Islet of Langerhans (tissue), 1 donor: ENCODE measurements at regions not wholly inside any gene's neighbourhood (a gene's known extent, or its start where the extent isn't known, plus 50 kb on each side); places are given as distances from the start of the nearest gene placed in this dataset.

Experiments
- FAIRE-seq: peaks from one replicate; lab custom pipeline; 2011; peaks lifted over from hg19 to GRCh38; lab: Jason Lieb, UNC

DNA sequence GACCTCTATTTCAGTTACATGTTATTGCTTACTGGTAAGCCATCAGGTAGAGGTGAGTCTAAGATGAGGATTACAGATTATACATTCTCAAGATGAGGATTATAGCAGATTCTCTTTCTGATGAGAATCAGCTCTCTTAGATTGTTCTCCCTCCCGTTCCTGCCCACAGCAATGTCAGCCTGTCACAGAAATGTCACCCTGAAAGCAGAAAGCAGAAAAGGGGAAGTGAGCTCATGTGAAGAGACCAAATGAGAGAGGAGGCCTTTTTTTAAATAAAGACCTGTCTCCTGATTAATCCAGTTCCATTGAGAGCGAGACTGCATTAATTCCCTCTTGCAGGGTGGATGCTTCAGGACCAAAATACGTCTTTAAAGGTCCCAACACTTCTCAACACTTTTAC, 445.6 kb downstream of the KCTD12 start:
- FAIRE-seq, result no peak

GRCh38 chr13:76439546-76439945, 446.7 kb downstream of the KCTD12 start:
- FAIRE-seq, result no peak

DNA sequence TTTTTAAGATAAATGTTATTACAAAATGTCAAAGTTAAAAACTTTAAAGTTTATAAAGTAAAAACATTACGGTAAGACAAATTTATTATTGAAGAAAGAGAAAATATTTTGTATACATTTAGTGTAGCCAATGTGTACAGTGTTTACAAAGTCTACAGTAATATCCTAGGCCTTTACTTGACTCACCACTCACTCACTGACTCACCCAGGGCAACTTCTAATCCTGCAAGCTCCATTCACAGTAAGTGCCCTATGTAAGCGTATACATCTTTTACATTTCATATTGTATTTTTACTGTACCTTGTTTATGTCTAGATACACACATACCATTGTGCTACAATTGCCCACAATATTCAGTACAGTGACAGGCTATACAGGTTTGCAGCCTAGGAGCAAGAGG, 448.2 kb downstream of the KCTD12 start:
- FAIRE-seq, result no peak

DNA sequence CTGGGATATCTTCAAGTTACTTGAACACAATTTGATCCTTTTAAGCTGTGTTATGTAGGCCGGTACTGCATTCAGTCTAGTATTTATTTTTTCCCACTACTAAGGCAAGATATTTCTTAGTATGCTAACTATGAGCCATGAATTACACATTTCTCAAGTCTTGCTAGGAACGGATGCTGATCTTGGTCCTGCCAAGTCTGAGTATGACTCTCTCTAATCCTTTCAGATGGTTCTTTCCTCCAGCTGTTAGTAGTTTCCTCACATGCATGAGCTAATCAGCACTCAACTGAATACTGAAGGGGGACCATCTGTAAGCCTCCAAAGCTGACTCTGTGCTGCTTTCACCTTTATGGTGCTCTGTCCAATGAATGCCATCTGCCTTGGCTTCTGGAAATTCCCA, 460.3 kb downstream of the KCTD12 start:
- FAIRE-seq, result no peak

- FAIRE-seq, result no peak
Observed at GRCh38 chr13:76421011-76421410, 465.2 kb downstream of the KCTD12 start.

- FAIRE-seq, result no peak
Observed at GRCh38 chr13:76418404-76418803, 467.8 kb downstream of the KCTD12 start.

DNA sequence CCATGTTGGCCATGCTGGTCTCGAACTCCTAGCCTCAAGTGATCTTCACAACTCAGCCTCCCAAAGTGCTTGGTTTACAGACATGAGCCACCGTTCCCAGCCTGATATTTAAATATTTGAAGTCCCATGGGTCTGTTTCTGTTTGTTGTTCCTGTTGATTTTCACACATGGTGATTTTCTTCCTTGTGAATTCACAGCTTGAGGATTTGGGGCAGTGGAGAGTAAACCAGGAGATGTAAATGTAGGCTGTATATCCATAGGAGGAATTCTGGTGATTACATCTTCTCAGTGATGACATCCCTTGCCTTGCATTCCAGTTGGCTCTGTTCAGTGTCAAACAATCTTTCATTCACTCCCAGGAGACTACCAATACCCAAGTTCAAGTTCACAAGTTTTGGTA, 471.9 kb downstream of the KCTD12 start:
- no peak for FAIRE-seq

DNA sequence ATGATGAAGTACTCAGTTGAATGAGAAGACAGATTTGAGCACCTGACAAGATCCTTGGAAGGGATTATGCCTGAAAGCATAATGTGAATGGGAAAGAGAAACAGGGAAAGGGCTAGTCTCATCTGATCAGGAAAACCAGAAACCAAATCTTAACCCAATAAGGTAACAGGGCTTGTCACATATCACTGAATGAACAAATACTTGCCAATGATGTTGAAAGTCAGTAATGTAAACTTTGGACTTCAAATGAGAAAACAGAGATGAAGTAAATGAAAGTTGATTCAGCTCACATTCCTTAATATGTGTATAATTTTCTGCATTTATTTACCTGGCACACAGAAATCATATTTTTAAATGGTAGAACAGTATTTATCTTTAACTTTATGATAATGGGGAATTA, 480.0 kb downstream of the KCTD12 start:
- FAIRE-seq, result no peak

GRCh38 chr13:76398425-76398824, 487.8 kb downstream of the KCTD12 start:
- FAIRE-seq, result no peak

GRCh38 chr13:76397413-76397812, 488.8 kb downstream of the KCTD12 start:
- FAIRE-seq, result no peak

DNA sequence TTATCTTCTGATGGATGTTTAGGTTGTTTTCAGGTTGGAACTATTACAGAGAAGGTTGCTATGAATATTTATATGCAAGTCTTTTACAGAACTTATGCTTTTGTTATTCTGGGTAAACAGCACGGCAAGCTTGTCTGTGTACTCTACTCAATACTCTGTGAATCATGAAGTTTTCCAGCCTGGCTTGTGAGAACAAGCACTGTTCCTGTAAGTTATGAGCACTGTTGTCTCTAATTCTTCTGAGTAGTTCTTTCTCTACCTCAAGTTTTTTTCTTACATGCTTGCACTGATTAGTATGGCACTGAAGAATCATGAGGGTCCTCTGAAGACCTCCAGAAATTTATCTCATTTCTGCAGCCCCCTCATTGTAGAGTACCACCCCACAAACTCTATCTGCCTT, 496.9 kb downstream of the KCTD12 start:
- FAIRE-seq, result no peak

GRCh38 chr13:76387566-76387965, 498.6 kb downstream of the KCTD12 start:
- no peak for FAIRE-seq

- FAIRE-seq, result no peak
Observed at GRCh38 chr13:76386321-76386720, 499.9 kb downstream of the KCTD12 start.

DNA sequence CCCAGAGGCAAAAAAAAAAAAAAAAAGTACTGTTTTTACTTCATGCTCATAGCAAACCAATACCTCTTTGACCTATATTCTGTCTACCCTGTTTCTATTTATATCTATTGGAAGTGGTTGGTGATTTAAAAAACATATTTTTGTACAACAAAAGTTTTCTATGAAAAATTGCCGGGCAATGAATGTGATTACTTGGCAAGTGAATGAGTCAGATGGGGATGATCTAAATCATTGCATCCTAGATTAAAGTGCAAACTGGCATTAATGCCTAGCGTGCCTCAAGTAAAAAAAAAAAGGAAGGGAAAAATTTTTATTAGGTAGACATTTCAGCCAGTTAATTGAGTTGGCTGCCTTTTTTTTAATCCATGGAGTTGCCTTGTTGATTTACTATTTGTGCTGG, 500.6 kb downstream of the KCTD12 start:
- no peak for FAIRE-seq

DNA sequence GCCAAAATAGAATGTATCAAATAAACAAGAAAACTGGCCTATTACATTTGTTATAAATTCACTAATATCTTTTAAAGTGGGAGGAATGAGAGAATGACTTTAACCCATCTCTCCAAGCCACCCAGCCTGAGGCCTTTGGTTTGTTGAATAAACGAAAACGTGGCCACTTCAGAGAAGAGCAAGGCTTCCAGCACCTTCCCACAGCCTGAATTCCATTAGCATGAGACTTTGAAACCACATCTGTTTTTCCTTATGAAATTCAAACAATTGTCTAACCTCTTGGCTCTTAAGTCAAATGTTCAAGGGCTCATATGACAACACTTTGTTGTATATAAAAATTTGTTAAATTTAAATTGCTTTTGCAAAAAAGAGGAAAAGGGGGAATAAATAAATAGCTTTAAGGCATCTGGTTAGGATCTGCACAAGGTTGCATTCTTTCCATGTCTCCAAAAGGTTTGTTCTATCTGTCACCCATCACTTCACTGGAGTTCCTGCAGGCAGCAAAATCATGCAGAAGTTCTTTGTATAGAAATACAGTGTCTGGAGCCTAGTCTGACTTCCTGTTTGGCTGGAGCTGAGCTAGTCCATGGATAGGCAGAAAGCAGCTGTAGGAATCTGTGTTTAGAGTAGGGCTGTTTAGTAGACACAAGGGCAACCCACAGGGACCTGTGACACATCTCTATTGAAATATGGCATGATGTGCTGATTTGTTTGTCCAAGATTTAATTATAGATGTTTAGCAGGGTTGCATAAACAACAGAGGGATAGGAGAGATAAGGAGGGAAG, 502.3 kb downstream of the KCTD12 start:
- no peak for FAIRE-seq

DNA sequence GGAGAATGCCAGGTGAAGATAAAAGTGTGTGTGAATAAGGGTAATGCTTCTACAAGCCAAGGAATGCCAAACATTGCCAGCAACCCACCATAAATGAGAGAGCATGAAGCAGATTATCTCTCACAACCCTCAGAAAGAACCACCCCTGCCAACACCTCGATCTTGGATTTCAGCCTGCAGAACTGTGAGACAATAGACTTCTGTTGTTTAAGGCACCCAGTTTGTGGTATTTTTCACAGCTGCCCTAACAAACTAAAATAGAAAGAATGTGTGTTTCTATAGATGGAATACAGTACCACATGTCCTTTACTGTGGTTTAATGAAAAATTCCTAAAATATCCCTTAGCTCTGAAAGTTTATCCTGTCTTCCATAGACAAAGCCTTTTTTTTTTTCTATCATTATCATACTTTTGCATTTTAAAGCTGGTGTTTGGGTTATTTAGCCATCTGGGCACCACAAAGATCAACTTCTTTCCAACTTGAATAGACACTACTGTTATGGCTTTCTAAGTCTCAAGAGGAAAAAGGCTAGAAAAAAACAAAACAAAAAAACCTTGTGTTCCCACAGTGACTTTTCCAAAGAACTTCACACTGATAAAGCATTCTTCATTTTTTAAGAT, 505.6 kb downstream of the KCTD12 start:
- FAIRE-seq, result no peak

GRCh38 chr13:76379341-76380105, 506.7 kb downstream of the KCTD12 start:
- FAIRE-seq, result no peak

GRCh38 chr13:76378767-76379166, 507.4 kb downstream of the KCTD12 start:
- no peak for FAIRE-seq

GRCh38 chr13:76363682-76364289, 522.4 kb downstream of the KCTD12 start:
- FAIRE-seq, result no peak

DNA sequence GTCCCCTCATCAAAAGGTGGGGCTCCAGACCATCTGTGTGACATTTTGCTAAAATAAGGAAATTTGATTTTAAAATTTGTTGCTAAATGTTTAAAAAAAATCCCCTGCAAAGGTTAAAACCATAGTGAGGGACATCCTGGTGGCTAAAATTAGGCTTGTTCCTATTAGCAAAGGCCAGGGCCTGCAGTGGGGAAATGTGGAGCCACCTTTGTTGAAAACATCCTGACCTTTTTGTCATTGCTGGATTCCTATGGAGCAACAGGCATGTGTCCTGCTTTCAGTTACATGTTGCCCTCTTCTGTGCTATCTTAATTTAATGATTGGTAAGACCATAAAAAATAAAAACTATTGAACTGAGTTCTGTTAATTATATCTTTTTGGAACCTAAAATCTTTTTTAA, 524.3 kb downstream of the KCTD12 start:
- no peak for FAIRE-seq

DNA sequence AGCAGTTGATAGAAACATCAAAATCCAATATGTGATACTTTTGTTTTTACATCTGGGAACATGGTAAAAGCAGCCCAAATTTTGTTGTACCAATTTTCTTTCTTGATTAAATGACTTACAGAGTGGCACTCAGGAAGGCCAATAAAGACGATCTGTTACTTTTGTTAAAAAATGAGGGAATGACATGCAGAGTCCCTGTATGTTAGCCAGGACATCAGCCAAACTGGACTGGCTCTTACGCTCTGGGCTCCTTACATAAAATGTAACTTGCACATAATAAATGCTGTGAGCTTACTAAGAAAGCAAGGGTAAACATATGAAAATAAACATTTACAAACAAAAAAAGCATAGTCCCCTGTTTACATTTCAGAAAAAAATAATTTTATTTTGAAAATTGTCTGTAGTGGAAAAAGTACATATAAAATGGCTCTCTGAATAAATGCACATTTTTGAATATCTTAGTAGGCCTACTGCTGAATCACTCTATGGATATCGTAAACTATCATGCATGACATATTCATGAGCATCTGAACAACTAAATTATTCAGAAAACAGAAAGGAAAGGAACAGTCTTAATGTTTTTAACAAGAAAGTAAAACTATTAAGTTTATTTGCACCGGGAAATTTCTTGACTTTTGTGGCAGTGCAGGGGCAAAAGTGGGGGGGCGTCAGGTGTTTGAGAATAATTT, 534.5 kb downstream of the KCTD12 start:
- FAIRE-seq, result no peak

GRCh38 chr13:76350399-76350798, 535.8 kb downstream of the KCTD12 start:
- no peak for FAIRE-seq
